ENCODE measurements at regions not wholly inside any gene's neighbourhood (a gene's known extent, or its start where the extent isn't known, plus 50 kb on each side); places are given as distances from the start of the nearest gene placed in this dataset.

DNA sequence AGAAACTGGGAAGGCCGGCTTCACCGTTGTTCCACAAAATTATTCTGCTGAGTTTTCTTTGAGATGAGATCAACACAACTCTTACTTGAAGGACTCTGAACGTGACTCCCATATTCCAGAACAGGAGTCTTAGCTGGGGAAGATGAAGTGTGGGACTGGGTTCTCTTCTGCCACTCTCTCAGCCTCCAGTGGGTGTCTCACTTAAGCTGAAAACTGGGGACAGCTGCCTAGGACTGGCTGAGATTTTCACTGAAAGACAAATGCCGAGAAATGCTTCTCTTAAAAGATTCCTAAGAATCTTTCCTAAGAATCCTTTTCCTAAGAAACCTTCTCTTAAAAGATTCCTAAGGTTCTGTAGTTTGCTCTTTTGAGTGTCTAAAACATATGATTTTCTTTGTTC lies 156.6 kb upstream of the LHCGR start:
- H3K36me3 Mint-ChIP-seq: no peaks in the 10 kb centered on the region
- H3K9me3 Mint-ChIP-seq: no peaks in the 10 kb centered on the region
- H3K27ac Mint-ChIP-seq: no peak overlapping the region

DNA sequence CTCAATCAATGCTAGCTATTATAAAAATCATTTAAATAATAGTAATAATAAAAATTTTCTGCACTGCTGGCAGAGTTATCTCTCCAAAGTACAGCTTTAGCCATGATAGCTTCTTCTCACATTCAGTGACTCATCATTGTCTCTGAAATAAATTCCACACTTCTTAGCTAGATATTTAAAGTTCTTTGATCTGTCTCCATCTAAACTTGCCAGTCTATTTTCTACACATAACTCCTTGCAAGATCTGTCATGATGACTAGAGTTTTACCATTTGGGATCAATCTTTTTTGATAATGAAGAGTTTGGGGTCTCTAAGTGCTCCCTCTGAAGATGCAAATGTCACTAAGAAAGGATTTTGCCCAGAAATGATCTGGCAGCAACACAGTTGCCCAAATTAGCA lies 155.4 kb upstream of the LHCGR start:
- H3K9me3 Mint-ChIP-seq: no peaks in the 10 kb centered on the region

More for the DNA sequence above, 156.6 kb upstream of the LHCGR start:
- no peak for ATAC-seq
- no peak for DNase-seq (ENCODE audit: low spot score in 2 of 2)

DNA sequence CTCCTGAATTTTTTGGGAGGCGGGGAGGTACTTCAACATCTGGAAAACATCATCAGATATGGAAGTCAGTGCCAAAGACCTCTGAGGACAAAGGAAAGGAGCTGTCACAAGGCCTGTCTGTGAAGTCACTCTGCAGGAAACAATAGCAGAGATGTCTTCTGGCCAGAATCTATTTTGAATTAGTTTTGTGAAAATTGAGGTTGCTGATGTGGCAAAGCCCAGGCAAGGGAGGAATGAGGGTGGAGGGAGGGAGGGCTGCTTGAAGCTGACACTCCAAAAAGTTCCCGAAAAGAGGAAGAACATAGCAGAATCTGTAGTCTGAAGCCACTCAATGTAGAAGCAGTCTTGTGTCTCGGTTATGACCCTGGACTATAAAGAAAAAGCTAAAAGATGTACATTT lies 151.1 kb upstream of the LHCGR start:
- DNase-seq (ENCODE audit: low spot score in 2 of 2) (no peak), ATAC-seq (no peak)
- H3K27ac Mint-ChIP-seq: no peak overlapping the region
- H3K36me3 Mint-ChIP-seq: no peaks in the 10 kb centered on the region
- H3K9me3 Mint-ChIP-seq: no peaks in the 10 kb centered on the region

More for the DNA sequence above, 155.4 kb upstream of the LHCGR start:
- H3K36me3 Mint-ChIP-seq: no peaks in the 10 kb centered on the region
- DNase-seq (ENCODE audit: low spot score in 2 of 2): no peak
- ATAC-seq: no peak
- no peak overlapping the region for H3K27ac Mint-ChIP-seq

DNA sequence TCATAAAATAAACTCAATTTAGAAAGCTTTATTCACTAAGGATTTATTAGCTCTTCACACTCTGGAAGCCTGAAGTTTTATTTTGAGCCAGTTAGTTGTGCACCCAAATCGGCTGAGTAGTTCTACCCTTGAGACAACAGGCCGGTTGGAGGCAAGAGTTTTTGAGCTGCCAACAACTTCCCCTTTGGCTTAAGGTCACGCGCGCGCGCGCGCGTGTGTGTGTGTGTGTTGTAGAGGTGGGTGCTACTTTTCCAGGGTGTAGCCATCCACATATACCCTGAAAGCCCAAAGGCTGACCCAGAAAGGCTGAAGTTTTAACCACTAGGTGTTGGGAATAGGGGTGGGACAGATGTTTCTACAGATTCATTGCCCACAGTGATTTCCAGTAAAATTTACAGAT lies 150.2 kb upstream of the LHCGR start:
- no peaks in the 10 kb centered on the region for H3K36me3 Mint-ChIP-seq
- no peak for DNase-seq (ENCODE audit: low spot score in 2 of 2)
- H3K27ac Mint-ChIP-seq: no peak overlapping the region
- ATAC-seq: no peak
- no peaks in the 10 kb centered on the region for H3K9me3 Mint-ChIP-seq

DNA sequence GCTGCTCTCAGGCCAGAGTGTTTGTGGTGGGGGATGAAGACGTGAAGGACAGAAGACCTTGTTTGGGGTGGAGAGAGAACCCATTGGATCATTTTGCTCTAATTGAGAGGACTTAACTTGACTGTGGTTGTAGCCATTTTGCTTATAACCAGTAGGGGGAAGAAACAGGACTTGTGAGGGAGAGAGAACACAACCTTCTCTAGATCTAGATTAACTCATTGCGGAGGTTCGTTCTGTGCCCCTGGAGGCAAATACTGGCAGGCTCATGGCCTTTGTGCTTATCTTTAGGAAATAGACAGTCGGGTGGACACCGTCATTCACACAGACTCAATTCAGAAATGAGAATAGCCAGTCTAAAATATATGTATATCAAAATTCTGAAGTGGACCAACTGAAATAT lies 147.0 kb upstream of the LHCGR start:
- Mint-ChIP-seq H3K27ac (no peak overlapping the region), H3K9me3 (no peaks in the 10 kb centered on the region), H3K36me3 (no peaks in the 10 kb centered on the region)
- no peak for DNase-seq (ENCODE audit: low spot score in 2 of 2)
- no peak for ATAC-seq

DNA sequence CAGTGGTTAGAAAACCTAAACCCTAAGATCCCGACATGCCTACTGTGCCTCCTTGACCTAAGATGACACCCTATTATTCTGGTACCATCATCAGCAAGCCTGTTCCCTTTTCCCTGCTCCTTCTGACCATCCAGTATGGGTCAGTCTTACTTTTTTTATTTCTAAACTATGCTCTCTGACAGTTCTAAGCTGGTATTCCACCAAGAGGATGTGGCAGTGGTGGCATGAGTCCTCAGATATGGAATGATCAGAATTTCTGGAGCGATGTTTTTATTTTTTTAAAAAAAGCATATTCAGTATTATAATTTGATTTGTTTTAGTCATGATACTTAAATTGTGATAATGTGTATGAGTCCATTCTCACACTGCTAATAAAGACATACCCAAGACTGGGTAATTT lies 145.9 kb upstream of the LHCGR start:
- ATAC-seq (no peak), DNase-seq (ENCODE audit: low spot score in 2 of 2) (no peak)
- no peaks in the 10 kb centered on the region for H3K36me3 Mint-ChIP-seq
- H3K9me3 Mint-ChIP-seq: no peaks in the 10 kb centered on the region
- H3K27ac Mint-ChIP-seq: no peak overlapping the region

- ATAC-seq (no peak), DNase-seq (ENCODE audit: low spot score in 2 of 2) (no peak)
- Mint-ChIP-seq H3K27ac (no peak overlapping the region), H3K9me3 (no peaks in the 10 kb centered on the region), H3K36me3 (no peaks in the 10 kb centered on the region)
These were observed 145.5 kb upstream of the LHCGR start for GRCh38 chr2:48901015-48901343.

GRCh38 chr2:48900321-48901014 lies 144.9 kb upstream of the LHCGR start:
- H3K27ac Mint-ChIP-seq: no peak overlapping the region
- no peak for DNase-seq (ENCODE audit: low spot score in 2 of 2)
- no peaks in the 10 kb centered on the region for H3K9me3 Mint-ChIP-seq
- no peaks in the 10 kb centered on the region for H3K36me3 Mint-ChIP-seq
- ATAC-seq: no peak

- DNase-seq (ENCODE audit: low spot score in 2 of 2) (no peak), ATAC-seq (no peak)
- no peak overlapping the region for H3K27ac Mint-ChIP-seq
- H3K9me3 Mint-ChIP-seq: no peaks in the 10 kb centered on the region
- H3K36me3 Mint-ChIP-seq: no peaks in the 10 kb centered on the region
These were observed 141.3 kb upstream of the LHCGR start for GRCh38 chr2:48896870-48897269.

GRCh38 chr2:48890454-48891131 lies 135.1 kb upstream of the LHCGR start:
- Mint-ChIP-seq H3K9me3 (peaks cover 1% of the 10 kb centered on the region in 2 donors), H3K27ac (no peak overlapping the region), H3K36me3 (no peaks in the 10 kb centered on the region)
- DNase-seq (ENCODE audit: low spot score in 2 of 2) (no peak), ATAC-seq (no peak)

GRCh38 chr2:48888066-48888465 lies 132.5 kb upstream of the LHCGR start:
- no peak for ATAC-seq
- DNase-seq (ENCODE audit: low spot score in 2 of 2): no peak
- no peak overlapping the region for H3K27ac Mint-ChIP-seq
- H3K36me3 Mint-ChIP-seq: no peaks in the 10 kb centered on the region
- peaks cover 6 to 7% of the 10 kb centered on the region in 2 donors for H3K9me3 Mint-ChIP-seq

DNA sequence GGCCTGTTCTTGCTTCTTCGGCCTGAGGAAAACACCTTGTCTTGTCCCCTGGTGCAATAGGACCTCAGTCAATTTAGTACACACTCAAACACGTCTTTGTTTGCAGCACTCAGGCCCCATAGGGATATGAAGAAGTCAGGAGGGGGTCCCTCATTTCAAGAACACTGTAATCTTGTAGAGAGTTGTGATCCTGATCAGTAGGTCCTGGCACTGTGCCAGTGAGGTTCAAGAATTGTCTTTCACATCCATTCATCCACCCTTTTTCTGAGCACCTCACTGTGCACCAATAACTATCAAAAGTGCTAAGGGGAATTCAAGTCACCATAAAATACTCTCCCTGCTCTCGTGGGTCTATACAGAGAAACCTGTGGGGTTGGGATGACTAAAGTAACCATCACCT lies 131.4 kb upstream of the LHCGR start:
- Mint-ChIP-seq H3K36me3 (no peaks in the 10 kb centered on the region), H3K27ac (no peak overlapping the region), H3K9me3 (peaks cover 7 to 10% of the 10 kb centered on the region in 2 donors)
- ATAC-seq (no peak), DNase-seq (ENCODE audit: low spot score in 2 of 2) (no peak)

GRCh38 chr2:48885841-48886240 lies 130.3 kb upstream of the LHCGR start:
- no peak for DNase-seq (ENCODE audit: low spot score in 2 of 2)

DNA sequence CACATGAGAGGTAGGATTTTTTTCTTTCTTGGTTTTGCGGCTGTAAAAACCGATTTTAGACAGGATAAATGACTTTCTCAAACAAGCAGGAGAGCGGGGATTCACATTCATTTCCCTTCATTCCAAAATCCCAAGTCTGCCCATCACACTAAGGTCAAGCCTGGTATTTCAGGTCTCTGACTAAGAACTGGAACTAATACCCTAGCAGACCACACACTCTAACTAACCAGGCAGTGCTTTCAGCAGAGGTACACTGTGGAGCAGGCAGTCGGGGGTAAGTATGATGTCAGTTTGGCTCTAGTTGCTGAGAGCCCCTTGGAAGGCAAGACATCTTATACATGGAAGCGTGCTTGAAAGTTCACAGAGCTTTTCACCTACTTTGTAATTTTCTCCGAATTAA lies 128.1 kb upstream of the LHCGR start:
- ATAC-seq: no peak
- no peak overlapping the region for H3K27ac Mint-ChIP-seq
- peaks cover 7 to 10% of the 10 kb centered on the region in 2 donors for H3K9me3 Mint-ChIP-seq
- no peak for DNase-seq (ENCODE audit: low spot score in 2 of 2)
- no peaks in the 10 kb centered on the region for H3K36me3 Mint-ChIP-seq

More at GRCh38 chr2:48885841-48886240, 130.3 kb upstream of the LHCGR start:
- no peak for ATAC-seq
- Mint-ChIP-seq H3K27ac (no peak overlapping the region), H3K36me3 (no peaks in the 10 kb centered on the region), H3K9me3 (peaks cover 7 to 10% of the 10 kb centered on the region in 2 donors)

- Mint-ChIP-seq H3K9me3 (no peaks in the 10 kb centered on the region), H3K36me3 (no peaks in the 10 kb centered on the region), H3K27ac (no peak overlapping the region)
- peak in 1 of 2 donors; percentile 52 for ATAC-seq
- DNase-seq (ENCODE audit: low spot score in 2 of 2): no peak
These were observed 118.8 kb upstream of the LHCGR start for GRCh38 chr2:48874282-48874681.

DNA sequence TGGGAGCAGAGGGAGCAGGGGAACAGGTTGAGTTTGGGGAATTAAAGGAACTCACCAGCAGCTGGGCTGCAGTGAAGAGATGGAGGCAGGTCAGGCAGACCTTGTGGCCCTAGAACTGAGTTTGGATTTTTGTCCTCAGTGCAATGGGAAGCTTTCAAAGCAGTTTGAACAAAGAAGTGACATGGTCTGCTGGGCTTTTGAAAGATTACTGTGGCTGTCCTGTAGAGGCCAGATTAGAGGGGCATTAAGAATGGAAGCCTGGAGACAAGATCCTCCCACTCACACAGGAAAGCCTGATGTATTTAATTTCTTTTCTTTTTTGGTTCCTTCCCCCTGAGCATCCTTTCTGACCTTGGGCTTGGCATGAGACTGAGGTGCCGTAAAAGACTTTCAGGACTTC lies 118.1 kb upstream of the LHCGR start:
- DNase-seq (ENCODE audit: low spot score in 2 of 2) (no peak), ATAC-seq (no peak)
- no peaks in the 10 kb centered on the region for H3K36me3 Mint-ChIP-seq
- H3K9me3 Mint-ChIP-seq: no peaks in the 10 kb centered on the region
- no peak overlapping the region for H3K27ac Mint-ChIP-seq

- H3K9me3 Mint-ChIP-seq: no peaks in the 10 kb centered on the region
- no peak overlapping the region for H3K27ac Mint-ChIP-seq
- no peaks in the 10 kb centered on the region for H3K36me3 Mint-ChIP-seq
- ATAC-seq: no peak
- DNase-seq (ENCODE audit: low spot score in 2 of 2): no peak
These were observed 115.4 kb upstream of the LHCGR start for GRCh38 chr2:48870942-48871341.

- Mint-ChIP-seq H3K36me3 (no peaks in the 10 kb centered on the region), H3K9me3 (no peaks in the 10 kb centered on the region), H3K27ac (no peak overlapping the region)
- no peak for DNase-seq (ENCODE audit: low spot score in 2 of 2)
- ATAC-seq: no peak
These were observed 115.0 kb upstream of the LHCGR start for GRCh38 chr2:48870503-48870902.

Data from activated naive CD4-positive, alpha-beta T cell treated with anti-CD3 and anti-CD28 coated beads, Interleukin-2, amount 50 U/mL, for 72 hours (primary cell).